Sigmoid colon (tissue), 4 donors: ENCODE measurements at regions not wholly inside any gene's neighbourhood (a gene's known extent, or its start where the extent isn't known, plus 50 kb on each side); places are given as distances from the start of the nearest gene placed in this dataset.

Experiments
- CTCF ChIP-seq, 4 experiments: fragments of 450-650 bp in 3 of 4; fragments of 200-600 bp in 1 of 4; IDR thresholded peaks; one replicate each; pipeline ENCODE4 v1.5.1; 2016 to 2019; ENCODE audit warnings: antibody characterized with exemption in 4 of 4, mild to moderate bottlenecking in 3 of 4, moderate library complexity in 2 of 4
- EP300 ChIP-seq, 4 donors: sonication (generic); formaldehyde crosslinking; IDR thresholded peaks; one replicate each; pipeline ENCODE4 v1.6.1; 2017; ENCODE audit warnings: antibody characterized with exemption in 4 of 4
- POLR2A ChIP-seq, 2 donors: fragments of 450-650 bp; IDR thresholded peaks; one replicate each; pipeline ENCODE4 v1.6.1; 2016; ENCODE audit warnings: antibody characterized with exemption in 2 of 2, mild to moderate bottlenecking in 2 of 2, moderate library complexity in 2 of 2
- POLR2AphosphoS5 ChIP-seq, 4 donors: sonication (generic); formaldehyde crosslinking; IDR thresholded peaks; one replicate each; pipeline ENCODE4 v1.6.1; 2017; ENCODE audit warnings: antibody characterized with exemption in 4 of 4

GRCh38 chr10:94125856-94126255 lies 132.1 kb downstream of the PLCE1 start:
- TF ChIP-seq CTCF (IDR thresholded peaks at IDR 0.05) (no peak), POLR2A (IDR thresholded peaks at IDR 0.05) (no peak), POLR2AphosphoS5 (IDR thresholded peaks at IDR 0.05) (no peak), EP300 (IDR thresholded peaks at IDR 0.05) (no peak)
